ENCODE measurements at regions not wholly inside any gene's neighbourhood (a gene's known extent, or its start where the extent isn't known, plus 50 kb on each side); places are given as distances from the start of the nearest gene placed in this dataset.

DNA sequence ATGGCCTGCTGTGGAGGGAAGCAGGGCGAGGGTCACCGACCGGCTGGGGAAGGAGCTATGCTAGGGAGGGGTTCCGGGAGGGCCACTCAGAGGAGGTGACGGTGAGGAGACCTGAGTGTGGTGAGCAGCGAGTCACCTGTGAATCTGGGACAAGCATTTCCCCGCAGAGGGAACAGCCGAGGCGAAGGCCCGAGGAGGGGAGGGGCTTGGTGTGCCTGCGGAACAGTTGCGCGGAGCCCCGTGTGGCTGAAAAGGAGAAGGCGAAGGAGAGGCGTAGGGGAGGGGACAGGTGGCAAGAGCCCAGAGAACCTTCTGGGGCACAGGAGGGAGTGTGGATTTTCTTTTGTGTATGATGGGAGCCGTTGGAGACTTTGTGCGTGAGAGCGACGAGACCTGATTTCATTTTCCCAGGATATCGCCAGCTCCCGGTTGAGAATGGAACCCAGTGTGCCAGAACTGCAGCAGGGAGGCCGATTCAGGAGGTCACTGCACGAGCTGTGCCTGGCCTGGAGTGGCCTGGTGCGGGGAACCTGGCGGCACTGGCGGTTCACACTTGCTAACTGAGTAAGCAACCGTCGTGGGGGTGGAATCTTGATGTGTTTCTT is 117.7 kb upstream of the ZNF507 start:
- no peak for DNase-seq

DNA sequence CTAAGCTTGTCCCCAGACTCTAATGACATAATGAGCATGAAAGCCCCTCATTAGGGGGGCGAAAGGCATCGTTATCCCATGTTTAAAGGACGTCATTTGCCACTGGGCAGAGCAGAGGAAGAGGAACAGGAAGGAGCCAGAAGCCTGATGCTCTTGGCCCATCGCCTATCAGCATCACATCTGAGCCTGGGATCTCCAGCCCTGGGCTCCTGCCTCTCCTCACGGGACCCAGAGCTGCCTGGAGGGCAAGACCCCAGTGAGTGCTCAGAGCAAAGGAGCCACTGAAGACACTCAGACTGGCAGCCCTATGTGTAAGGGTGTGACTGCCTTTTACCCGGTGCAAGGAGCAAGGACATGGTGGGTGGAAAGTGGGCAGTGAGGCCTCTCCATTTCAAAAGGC is 115.0 kb upstream of the ZNF507 start:
- DNase-seq = no peak

DNA sequence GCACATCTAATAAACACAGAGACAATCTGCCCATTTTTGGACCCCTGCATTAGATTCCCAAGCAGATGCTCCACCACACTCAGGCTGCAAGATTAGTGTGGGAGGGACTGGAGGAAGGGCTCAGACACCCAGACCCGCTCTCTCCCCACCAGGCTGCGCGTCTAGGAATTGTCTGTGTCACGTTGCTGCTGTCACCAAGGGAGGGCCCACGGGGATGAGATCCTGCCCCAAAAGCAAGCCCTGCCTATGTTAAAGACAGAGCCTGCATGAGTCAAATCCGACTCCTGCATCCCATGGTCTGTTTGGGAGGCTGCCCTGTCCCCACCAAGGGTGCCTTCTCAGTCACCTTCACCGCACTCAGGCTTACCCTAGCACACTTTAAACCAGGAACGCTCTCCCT is 114.4 kb upstream of the ZNF507 start:
- DNase-seq = no peak

DNA sequence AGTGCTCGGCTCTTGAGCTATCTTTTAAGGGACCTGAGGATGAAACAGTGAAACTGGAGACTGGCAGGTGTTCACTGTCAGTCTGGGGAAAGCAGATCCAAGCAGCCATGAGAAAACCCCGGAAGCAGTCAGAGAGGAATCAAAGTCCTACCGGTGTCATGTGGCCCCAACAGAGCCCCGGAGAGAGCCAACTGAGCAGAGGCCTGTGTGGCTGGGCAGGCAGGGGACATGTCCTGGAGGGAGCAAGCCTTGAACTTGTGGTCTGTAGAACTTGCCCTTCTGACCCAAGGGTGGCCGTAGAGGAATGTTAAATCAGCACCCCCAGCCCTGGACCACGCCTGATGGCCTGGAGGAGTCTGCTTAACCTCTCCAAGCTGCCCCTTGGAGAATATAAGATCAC is 113.7 kb upstream of the ZNF507 start:
- DNase-seq = no peak

DNA sequence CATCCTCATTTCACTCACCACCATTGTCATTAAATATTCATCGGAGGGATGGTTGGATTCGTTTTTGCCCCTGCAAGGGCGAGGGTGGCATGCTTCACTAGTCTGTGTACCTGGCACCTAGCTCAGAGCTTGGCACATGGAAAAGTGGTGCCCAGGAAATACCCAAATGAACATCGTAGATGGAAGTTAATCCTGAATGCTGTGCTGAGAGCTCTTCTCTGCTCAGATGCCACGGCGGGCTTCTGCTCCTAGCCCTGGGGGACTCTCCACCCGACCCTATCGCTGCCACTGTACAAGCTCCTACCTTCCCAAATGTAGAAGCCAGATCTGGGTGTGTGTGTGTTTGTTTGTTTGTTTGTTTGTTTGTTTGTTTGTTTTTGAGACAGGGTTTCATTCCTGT is 113.0 kb upstream of the ZNF507 start:
- no peak for DNase-seq

DNA sequence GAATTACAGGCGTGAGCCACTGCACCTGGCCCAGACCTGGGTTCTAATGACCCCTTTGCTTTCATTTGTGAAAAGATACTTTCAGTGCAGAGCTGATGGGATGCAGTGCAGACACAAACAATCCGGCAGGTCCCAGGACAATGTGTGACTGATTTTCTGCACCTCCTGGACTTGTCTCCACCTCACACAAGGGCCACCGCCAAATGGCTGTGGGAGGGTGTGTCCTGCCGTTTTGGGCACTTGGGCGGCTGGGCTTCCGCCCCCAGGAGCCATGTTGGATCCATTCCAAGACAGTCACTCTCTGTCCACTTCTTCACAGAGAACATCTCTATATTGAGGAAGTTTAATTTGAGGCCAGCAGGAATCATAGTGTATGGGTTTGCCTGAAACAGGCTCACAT is 112.3 kb upstream of the ZNF507 start:
- DNase-seq = no peak

DNA sequence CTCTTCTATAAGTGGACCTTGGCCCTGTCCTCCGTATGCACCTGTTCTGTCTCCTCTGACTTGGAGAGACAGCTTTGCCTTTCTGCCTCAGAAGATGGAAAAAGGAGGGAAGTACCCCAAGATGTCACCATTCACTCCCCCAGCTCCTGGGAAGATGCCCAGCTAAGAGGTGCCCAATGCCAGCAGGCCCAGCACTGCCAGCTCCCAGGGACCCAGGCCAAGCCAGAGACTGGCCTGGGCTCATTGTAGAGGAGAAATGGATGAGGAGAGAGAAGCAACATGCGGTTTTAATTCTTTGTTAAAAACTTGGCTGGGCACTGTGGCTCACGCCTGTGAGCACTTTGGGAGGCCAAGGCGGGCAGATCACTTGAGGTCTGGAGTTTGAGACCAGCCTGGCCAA is 111.5 kb upstream of the ZNF507 start:
- no peak for DNase-seq

DNA sequence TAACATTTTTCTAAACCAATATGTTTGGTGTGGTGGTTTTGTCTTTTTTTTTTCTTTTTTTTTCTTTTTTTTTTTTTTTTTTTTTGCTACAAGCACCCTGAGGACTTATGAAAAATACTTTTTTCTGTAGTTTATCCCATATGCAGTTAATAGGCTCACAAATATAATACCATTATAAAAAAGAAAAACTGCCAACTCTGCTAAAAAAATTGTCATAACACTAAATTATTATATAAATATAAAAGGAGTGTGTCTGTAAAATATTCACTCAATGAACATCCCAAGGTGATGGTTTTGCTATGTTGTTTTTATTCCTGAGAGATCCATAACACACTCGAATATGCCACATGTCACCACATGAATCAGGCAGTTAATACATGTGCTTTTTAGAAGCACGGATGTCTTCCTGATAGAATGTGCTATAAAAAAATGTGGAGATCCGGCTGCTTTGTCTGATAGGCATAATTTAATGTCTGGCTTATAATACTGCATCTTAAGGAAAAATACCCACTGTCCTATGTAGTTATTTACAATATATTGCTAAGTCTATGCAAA is 110.7 kb upstream of the ZNF507 start:
- no peak for DNase-seq

DNA sequence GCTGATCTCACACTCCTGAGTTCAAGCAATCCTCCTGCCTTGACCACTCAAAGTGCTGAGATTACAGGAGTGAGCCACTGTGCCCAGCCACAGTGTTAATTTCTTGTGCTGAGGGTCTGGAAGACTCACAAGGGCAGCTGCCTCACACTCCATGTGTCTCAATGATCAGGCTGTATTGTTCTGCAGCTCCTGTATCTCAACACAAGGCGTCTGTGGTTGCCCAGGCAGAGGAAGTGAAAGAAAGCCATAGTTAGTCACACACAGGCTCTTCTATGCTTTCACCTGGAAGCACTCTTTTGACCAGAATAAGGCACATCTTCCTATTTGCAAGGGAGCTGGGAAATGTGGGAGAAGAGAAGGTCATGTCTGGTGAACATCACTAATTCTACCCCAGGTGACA is 107.3 kb upstream of the ZNF507 start:
- no peak for DNase-seq

DNA sequence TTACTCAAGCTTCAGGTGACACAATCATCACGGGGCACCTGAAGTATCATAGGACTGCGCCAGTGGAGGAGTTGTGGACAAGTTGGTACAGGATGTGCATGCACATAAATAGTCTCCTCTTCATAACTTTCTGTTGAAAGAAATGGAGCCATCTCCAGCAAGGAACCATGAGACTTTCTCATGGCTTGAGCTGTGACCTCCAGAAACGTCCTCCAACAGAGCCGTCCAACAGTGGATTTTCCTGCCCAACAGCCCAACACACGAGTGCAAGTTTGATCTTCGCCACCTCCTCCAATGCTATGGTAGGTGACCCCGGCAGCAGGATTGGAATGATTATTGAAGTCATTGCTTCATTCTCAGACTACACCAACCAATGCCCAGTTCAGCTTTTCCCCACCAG is 105.1 kb upstream of the ZNF507 start:
- no peak for DNase-seq

DNA sequence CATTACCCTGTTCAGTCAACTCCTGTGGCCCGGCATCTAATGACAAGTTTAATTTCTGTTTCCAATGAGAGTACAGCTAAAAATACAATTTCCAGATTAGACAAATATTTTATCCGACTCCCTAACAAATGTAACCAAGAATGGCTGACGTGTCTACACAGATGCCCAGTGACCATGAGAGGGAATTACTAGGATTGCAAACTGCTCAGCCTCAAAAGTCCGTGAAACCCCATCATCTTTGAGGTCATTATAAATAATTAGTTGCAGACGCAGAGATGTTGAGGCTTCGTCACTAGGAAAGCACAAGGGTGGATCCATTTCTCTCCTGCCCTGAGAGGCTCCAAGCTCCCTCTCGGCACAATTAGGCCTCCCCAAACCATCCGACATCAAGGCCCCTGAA is 104.1 kb upstream of the ZNF507 start:
- DNase-seq = no peak

DNA sequence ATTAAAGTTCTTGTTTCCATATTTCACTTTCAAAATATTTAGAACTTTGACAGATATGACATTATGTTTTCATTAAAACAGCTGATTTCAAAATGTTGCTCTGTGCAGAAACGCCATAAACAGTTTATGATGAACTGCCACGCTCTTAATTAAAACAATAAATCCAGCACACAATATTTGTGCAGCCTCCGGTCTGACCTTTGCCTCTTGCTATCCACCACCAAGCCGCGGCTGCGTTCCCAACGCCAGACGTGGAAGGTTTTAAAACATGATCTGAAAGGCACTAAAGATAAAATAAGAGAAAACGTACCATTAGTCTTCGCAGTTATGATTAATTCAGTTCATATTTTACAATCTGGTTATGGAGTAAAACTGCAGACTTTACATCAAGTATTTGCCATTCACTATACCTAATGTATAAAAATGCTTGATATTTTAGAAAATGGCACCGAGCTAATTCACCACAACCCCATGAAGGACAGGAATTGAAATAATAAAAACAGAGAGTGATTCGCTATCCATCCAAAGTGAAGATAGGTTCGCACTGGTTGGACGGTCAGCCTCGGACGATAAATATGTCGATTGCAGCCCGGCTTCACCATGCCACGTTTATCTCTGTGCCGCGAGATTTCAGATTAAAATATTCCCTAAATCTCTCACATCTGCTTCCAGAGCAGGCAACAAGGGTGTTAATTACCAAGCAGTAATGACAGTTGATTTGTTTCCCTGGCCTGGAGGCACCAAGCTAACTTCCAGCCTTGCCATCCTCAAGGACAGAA is 103.3 kb upstream of the ZNF507 start:
- DNase-seq = no peak

DNA sequence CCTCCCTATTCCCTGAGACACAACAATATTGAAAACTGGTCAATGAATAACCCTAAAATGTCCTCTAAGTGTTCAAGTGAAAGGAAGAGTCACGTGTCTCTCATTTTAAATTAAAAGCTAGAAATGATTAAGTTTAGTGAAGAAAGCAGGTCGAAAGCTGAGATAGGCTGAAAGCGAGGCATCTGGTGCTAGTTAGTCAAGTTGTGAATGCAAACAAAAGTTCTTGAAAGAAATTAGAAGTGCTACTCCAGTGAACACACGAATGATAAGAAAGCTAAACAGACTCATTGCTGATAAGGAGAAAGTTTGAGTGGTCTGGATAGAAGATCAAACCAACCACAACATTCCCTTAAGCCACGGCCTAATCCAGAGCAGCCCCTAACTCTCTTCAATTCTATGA is 99.4 kb upstream of the ZNF507 start:
- no peak for DNase-seq

DNA sequence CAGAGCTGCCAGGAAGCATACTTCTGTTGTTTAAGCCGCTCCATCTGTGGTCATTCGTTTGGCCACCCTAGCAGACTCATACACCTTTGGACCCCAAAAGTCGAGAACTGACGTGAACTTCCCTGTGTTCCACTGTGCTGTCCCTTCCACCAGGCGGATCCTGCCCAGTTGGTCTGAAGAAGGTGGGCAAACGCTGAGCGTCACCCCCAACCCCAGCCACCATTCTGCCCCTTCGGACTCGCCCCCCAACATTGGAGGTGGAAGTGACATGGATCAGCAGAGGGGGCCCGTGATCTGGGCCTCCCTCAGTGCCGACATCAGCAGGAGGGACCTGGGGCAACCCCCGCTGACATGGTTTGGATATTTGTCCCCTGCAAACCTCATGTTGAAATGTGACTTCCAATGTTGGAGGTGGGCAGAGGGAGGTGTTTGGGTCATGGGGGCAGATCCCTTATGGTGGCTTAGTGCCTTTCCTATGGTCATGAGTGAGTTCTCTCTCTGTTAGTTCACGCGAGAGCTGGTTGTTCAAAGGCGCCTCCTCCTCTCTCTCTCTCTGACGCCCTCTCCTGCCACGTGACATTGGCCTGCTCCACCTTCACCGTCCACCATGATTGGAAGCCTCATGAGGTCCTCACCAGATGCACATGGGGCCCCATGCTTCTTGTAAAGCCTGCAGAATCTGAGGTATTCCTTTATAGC is 93.6 kb upstream of the ZNF507 start:
- DNase-seq = no peak

DNA sequence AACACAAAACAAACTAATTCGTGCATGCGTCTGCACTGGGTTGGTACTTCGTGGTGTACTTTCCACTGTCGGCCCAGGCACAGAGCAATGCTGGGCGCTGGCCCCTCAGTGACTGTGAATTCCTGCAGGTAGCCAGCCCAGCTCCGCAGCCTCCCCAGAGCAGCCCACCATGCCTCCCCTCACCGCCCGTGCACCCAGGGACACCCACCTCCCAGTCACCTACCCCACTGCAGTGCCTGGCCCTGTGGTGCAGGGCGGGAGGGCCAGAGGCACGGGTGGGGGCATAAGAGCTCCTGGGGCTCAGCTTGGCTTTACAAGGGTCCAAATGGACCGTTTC is 93.1 kb upstream of the ZNF507 start:
- DNase-seq = no peak

DNA sequence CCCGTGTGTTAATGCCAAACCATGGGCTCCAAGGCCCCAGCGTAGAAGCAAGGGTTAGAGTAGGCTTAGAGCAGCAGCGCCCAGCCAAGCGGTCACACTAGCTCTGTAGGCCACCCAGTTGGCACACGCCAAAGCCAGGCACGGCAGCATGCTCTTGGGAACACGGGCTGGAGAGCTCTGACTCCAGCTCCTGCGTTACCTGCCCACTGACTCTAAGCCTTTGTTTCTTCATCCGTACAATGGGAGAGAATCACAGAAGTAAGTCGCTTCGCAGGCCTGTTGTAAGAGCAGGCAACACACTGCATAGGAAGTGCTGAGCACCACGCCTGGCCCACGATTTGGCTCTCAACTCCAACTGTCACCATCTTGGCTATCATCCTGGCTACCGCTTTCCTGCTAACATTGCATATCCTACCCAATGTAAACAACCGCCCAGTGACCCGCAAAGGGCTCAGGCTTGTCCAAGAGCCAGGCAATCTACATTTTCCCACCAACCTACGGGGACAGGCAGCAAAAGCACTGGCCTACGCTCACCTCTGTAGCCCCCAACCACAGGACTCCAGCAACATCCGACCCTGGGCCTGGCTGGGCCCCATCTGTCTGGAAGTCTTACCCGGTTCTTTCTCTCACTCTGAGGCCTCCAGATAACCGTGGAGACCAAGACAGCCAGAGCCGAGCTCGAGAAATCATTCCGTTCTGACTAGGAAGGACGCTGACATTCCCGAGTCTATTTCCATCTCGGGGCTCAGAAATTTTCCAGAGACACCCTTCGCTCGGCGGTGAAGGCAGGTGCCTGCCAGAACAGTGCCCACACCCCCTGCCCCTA is 91.5 kb upstream of the ZNF507 start:
- no peak for DNase-seq

DNA sequence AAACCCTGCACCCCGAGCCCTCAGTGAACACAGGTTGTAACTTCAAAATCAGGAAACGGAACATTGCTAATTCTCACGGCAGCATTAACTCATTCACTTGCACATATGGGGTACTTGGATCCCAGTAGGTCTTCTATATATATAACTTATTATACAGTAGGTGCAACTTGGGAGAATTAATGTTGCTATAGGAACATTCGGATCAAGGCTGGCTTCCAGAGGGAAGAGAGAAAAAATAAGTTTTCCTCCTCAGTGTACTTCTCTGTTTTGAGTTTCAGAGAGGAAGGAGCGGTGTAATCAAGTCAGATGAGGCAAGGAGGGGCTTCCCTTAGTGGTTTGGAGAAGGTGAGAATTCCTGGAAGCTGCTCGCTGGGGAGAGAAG is 90.9 kb upstream of the ZNF507 start:
- DNase-seq = no peak

DNA sequence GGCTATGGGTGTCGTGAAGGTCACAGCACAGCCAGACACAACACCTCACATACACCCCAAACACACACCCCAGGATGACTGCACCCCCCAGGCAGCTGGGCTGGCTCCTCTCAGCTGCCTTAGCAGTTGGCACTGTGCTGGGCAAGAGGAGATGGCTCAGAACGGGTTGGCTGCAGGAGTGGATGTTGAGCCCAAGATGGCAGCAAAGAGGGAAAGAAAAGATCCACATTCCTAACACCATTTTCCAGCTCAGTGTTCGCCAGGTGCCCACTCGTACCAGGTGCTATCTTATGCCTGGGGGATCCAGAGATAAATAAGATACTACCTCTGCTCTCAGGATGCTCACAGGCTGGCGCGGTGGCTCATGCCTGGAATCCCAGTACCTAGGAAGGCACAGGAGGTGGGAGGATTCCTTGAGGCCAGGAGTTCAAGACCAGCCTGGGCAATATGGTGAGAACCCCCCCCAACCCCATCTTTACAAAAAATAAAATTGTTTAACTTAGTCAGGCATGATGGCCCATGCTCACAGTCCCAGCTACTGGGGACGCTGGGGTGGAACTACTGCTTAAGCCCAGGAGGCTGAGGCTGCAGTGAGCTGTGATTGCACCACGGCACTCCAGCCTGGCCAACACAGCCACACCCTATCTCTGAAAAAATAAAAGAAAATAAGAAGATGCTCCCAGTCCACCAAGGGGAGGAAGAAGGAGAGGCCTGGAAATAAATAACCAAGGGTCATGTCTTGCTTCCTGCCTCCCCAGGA is 89.7 kb upstream of the ZNF507 start:
- no peak for DNase-seq

DNA sequence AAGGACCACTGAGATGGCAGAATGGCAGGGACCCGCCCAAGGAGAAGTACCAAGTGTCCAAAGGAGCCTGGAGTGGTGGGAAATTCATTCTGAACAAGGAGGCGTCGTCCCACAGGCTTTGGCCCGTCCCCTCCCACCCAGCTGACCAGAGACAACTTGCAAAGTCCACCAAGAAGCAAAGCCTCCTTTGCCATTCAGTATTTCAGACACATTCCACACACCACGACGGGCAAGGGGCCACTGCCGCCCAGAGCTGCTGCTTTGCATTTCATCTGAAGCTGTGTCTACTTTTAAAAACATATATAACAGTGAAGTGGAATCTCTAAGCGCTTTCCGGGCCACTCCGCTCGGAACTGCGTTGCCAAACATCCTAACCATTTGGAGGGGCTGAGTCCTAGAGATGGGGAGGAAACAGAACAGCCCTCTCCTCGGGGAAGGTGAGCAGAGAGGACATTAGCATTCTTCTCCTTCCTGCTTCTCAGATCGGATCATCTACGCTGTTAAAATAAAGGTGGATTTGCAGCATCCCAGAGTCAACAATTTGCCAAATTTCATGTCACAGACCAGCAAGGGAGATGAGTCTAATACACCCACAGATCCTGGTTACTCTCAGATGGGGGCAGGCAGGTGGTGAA is 89.0 kb upstream of the ZNF507 start:
- no peak for DNase-seq

DNA sequence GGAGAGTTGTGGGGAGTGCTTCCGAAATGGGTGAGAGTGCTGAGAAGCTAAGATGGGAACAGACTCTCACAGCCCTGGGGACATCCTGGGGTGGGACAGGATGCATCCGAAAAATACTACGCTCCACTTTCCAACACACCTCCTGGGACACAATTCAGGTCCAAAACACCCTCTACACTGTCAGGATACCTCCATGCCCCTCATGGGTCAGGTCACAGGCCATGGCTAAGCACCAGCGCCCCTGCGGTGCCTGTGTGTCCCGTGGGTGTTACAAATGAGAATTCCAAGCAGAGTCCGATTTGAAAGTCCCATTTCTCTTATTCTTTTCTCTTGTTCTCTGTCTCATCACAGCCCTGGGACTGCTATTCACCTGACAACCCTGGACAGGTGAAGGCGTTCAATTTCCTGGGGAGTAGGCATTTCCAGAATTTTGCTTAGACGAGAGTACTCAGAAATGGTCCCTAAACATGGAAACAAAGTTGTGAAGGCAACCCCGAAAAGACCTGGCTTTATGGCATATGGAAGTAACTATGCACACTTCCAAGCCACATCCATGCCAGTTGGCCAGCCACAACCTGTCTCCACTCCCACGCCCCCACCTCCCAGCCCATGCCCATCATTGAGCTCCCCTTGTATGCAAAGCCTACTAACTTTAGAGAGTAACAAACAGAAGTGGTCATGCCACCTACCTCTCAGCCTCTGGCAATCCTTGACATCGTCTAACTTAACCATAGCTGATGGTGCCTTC is 87.9 kb upstream of the ZNF507 start:
- no peak for DNase-seq

DNA sequence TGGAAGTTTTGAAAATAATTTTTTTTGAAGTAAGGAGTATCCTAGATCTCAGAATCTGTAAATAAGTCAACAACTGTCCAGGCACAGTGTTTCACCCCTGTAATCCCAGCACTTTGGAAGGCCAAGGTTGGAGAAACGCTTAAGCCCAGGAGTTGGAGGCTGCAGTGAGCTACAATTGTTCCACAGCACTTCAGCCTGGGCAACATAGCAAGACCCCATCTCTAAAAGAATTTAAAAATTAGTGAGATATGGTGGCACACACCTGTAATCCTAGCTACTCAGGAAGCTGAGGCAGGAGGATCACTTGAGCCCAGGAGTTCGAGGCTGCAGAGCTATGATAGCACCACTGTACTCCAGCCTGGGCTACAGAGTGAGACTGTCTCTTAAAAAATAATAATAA is 87.2 kb upstream of the ZNF507 start:
- DNase-seq = no peak
